ENCODE measurements at regions not wholly inside any gene's neighbourhood (a gene's known extent, or its start where the extent isn't known, plus 50 kb on each side); places are given as distances from the start of the nearest gene placed in this dataset.

GRCh38 chr6:10259671-10260070, 155.2 kb downstream of the TFAP2A start:
- no TSS peak for BruUV-seq (replicated peaks)
- no peak overlapping the region for H3K27ac ChIP-seq (ENCODE audit: extremely low read length, insufficient read depth, low read length)
- peaks cover 8% of the 10 kb centered on the region for H3K9me3 ChIP-seq (ENCODE audit: low read length)
- no peak overlapping the region for H3K4me2 ChIP-seq (ENCODE audit: low read depth, low read length)
- no peaks in the 10 kb centered on the region for H4K20me1 ChIP-seq (ENCODE audit: insufficient read depth, low read length)
- TF ChIP-seq ZNF546 (CRISPR knock-in tag; conservative IDR thresholded peaks at IDR 0.05) = no peak
- TF ChIP-seq ZC3H4 (CRISPR knock-in tag; IDR thresholded peaks at IDR 0.05; ENCODE audit: borderline replicate concordance) = no peak
- no peak for TF ChIP-seq RCOR2 (CRISPR knock-in tag; IDR thresholded peaks at IDR 0.05)
- no peak for TF ChIP-seq ZNF749 (CRISPR knock-in tag; IDR thresholded peaks at IDR 0.05; ENCODE audit: borderline replicate concordance)
- no peak for TF ChIP-seq AHDC1 (CRISPR knock-in tag; IDR thresholded peaks at IDR 0.05; ENCODE audit: borderline replicate concordance)
- no peak for TF ChIP-seq HNF4A (CRISPR knock-in tag; IDR thresholded peaks at IDR 0.05)
- no peak for TF ChIP-seq ZMYM4 (CRISPR knock-in tag; IDR thresholded peaks at IDR 0.05)
- no peak for TF ChIP-seq ZNF407 (CRISPR knock-in tag; IDR thresholded peaks at IDR 0.05; ENCODE audit: not compliant biosample characterization)
- TF ChIP-seq U2AF2 (IDR thresholded peaks at IDR 0.05; ENCODE audit: low read depth, low read length) = no peak
- no peak for TF ChIP-seq ZNF709 (CRISPR knock-in tag; IDR thresholded peaks at IDR 0.05)
- TF ChIP-seq ZFP62 (CRISPR knock-in tag; IDR thresholded peaks at IDR 0.05) = no peak
- TF ChIP-seq MTF1 (CRISPR knock-in tag; IDR thresholded peaks at IDR 0.05) = no peak
- TF ChIP-seq ETV5 (CRISPR knock-in tag; IDR thresholded peaks at IDR 0.05; ENCODE audit: borderline replicate concordance) = no peak
- POLR2A ChIA-PET = no interaction called here
- intact Hi-C loops (cut with micrococcal nuclease; ENCODE audit: unreplicated experiment) = no loop called here
- 0% methylated on average over 3 of the region's 3 CpGs for WGBS (ENCODE audit: low lambda C conversion rate)
- no peak overlapping the region for H3K4me3 ChIP-seq (replicated peaks in 1 of 3; ENCODE audit: insufficient read depth in 1 of 3, low read depth in 2 of 3, low read length in 3 of 3)
- no peak overlapping the region for H3K9ac ChIP-seq (ENCODE audit: insufficient read depth, low read depth, low read length)
- no peaks in the 10 kb centered on the region for H3K4me1 ChIP-seq (ENCODE audit: insufficient read depth, low read length)
- no peak overlapping the region for H2AFZ ChIP-seq (ENCODE audit: low read length)
- no peaks in the 10 kb centered on the region for H3K27me3 ChIP-seq (ENCODE audit: control insufficient read depth in 1 of 2, insufficient read depth in 2 of 2, low read length in 2 of 2)
- no peak for DNase-seq (ENCODE audit: low spot score)
- no peak for ATAC-seq
- no peak for FAIRE-seq
- H3K36me3 ChIP-seq (replicated peaks in 1 of 2; ENCODE audit: control insufficient read depth in 1 of 2, insufficient read depth in 2 of 2, low read length in 2 of 2) = no peaks in the 10 kb centered on the region
- in situ Hi-C loops (cut with HindIII; ENCODE audit: extremely low pct_ligation_motif_present, low pct_unique_long_range_greater_than_20kb) = loop anchor here (10.0 kb wide), 1 partner anchor 175 kb away; no protein-coding TSS in a partner anchor
- CTCF ChIA-PET (ENCODE audit: low intra/inter-chr PET ratio, low total read pairs) = no interaction called here
- no peaks in the 10 kb centered on the region for H3K79me2 ChIP-seq (ENCODE audit: insufficient read depth, low read length)

All from HepG2 (cell line).